Right atrium auricular region (tissue), 2 donors: ENCODE measurements at regions not wholly inside any gene's neighbourhood (a gene's known extent, or its start where the extent isn't known, plus 50 kb on each side); places are given as distances from the start of the nearest gene placed in this dataset.

Experiments used
- DNase-seq: peaks from one replicate; pipeline ENCODE4 v3.0.0-alpha.2; 2019; ENCODE audit warnings: low spot score
- H3K27ac ChIP-seq, 2 donors: fragments of 200-600 bp; sonication (generic); 1 replicate in 1 of 2; 2 replicates in 1 of 2; pipeline ENCODE4 v1.5.1; 2016 to 2019
- H3K27me3 ChIP-seq, 2 donors: fragments of 200-600 bp; sonication (generic); one replicate each; pipeline versions ENCODE4 v1.5.1 to v1.6.0; 2017 to 2019
- H3K36me3 ChIP-seq: fragments of 200-600 bp; sonication (generic); one replicate; pipeline ENCODE4 v1.5.1; 2016
- H3K4me1 ChIP-seq, 2 donors: fragments of 200-600 bp; sonication (generic); one replicate each; pipeline versions ENCODE4 v1.5.1 to v1.6.0; 2017 to 2019
- H3K4me3 ChIP-seq, 2 donors: fragments of 200-600 bp; sonication (generic); 1 replicate in 1 of 2; 2 replicates in 1 of 2; pipeline ENCODE4 v1.5.1; 2017 to 2019; ENCODE audit warnings: mild to moderate bottlenecking in 1 of 2, moderate library complexity in 1 of 2
- H3K9me3 ChIP-seq, 2 donors: fragments of 200-600 bp; sonication (generic); one replicate each; pipeline ENCODE4 v1.5.1; 2019
- CTCF ChIP-seq, 2 donors: fragments of 200-600 bp; sonication (generic); IDR thresholded peaks; one replicate each; pipeline ENCODE4 v1.5.1; 2019; ENCODE audit warnings: antibody characterized with exemption in 2 of 2

DNA sequence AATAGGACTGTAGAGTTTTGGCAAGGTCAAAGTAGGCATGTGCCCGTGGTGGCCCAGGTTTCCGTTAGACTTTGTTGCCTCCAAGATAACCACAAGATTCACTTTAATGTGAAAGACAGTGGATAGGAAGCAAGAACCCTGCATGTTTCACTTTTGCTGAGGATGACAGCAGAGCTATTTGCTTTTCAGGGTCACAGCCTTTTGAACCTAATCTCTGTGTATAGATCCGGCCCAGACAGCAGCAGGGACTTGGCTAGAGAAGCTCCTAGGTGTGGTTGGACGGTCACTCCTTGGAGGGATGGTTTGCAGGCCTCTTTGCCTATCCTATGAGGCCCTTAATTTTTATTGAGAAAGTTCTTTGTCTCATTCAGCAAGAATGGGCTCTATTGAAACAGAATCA is 538.8 kb downstream of the HACE1 start:
- Histone ChIP-seq H3K4me1 (peaks cover 0 to 5% of the 10 kb centered on the region in 2 donors), H3K36me3 (no peaks in the 10 kb centered on the region), H3K4me3 (no peak overlapping the region), H3K27ac (no peak overlapping the region), H3K9me3 (no peaks in the 10 kb centered on the region), H3K27me3 (no peaks in the 10 kb centered on the region)
- no peak for TF ChIP-seq CTCF (IDR thresholded peaks at IDR 0.05)
- no peak for DNase-seq

DNA sequence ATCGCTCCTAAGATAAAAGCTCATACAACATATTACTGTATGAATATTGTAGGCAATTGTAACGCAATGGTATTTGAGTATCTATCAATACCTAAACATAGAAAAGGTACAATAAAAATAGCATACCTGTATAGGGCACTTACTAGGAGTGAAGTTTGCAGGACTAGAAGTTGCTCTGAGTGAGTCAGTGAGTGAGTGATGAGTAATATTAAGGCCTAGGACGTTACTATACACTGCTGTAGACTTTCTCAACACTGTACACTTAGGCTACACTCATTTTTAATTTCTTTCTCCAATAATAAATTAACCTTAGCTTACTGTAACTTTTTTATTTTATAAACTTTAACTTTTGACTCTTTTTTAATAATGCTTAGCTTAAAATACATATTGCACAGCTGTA is 546.9 kb downstream of the HACE1 start:
- H3K27ac ChIP-seq: no peak overlapping the region
- H3K9me3 ChIP-seq: no peaks in the 10 kb centered on the region
- H3K4me1 ChIP-seq: no peaks in the 10 kb centered on the region
- DNase-seq: no peak
- no peaks in the 10 kb centered on the region for H3K27me3 ChIP-seq
- H3K36me3 ChIP-seq: no peaks in the 10 kb centered on the region
- no peak for TF ChIP-seq CTCF (IDR thresholded peaks at IDR 0.05)
- H3K4me3 ChIP-seq: no peak overlapping the region

GRCh38 chr6:104306211-104306610 is 553.5 kb downstream of the HACE1 start:
- no peak for TF ChIP-seq CTCF (IDR thresholded peaks at IDR 0.05)
- Histone ChIP-seq H3K4me3 (no peak overlapping the region), H3K27ac (no peak overlapping the region), H3K36me3 (no peaks in the 10 kb centered on the region), H3K27me3 (no peaks in the 10 kb centered on the region), H3K9me3 (no peaks in the 10 kb centered on the region), H3K4me1 (no peaks in the 10 kb centered on the region)
- DNase-seq: no peak

GRCh38 chr6:104305206-104305605 is 554.5 kb downstream of the HACE1 start:
- no peak for DNase-seq
- H3K27me3 ChIP-seq: no peaks in the 10 kb centered on the region
- no peaks in the 10 kb centered on the region for H3K4me1 ChIP-seq
- H3K4me3 ChIP-seq: no peak overlapping the region
- no peak for TF ChIP-seq CTCF (IDR thresholded peaks at IDR 0.05)
- H3K36me3 ChIP-seq: no peaks in the 10 kb centered on the region
- H3K9me3 ChIP-seq: no peaks in the 10 kb centered on the region
- no peak overlapping the region for H3K27ac ChIP-seq

DNA sequence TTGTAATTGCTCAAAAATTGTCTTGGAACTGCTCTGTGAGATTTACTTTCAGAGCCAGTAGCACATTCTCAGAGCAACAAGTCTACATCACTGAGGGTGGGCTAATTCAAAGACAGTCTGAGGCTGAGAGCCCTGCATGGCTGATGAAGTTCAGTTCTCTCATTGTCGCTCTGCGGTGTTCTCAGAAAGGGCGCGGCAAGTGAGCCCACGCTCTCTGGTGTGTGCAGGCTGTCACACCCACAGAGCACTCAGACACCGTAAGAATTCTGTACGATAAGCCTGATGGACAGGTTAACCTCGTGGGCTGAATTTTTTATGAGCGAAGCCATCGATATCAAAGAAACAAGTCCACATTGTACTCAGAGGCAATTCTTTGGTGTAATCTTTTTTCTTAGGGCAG is 557.8 kb downstream of the HACE1 start:
- no peak overlapping the region for H3K27ac ChIP-seq
- H3K36me3 ChIP-seq: no peaks in the 10 kb centered on the region
- no peaks in the 10 kb centered on the region for H3K9me3 ChIP-seq
- no peak for DNase-seq
- no peak overlapping the region for H3K4me3 ChIP-seq
- no peaks in the 10 kb centered on the region for H3K27me3 ChIP-seq
- H3K4me1 ChIP-seq: no peaks in the 10 kb centered on the region
- TF ChIP-seq CTCF (IDR thresholded peaks at IDR 0.05): no peak

DNA sequence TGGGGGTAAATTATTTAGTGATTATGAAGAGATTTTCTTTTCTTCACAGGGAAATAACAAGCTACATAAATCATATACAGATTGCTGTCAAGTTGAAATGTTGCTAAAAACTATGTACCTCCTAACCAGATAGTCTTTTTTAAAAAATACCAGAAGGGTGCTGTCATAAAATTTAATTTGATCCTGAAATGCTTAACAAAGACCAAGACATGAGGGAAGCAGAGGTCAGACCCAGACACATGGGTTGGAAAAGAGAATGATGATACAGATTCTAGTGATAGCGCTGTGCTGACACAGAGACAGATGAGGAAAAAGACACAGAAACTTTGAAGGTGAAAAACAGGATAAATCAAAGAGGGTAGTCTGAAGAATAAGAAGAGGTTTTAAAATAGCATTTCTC is 573.1 kb downstream of the HACE1 start:
- no peaks in the 10 kb centered on the region for H3K27me3 ChIP-seq
- no peaks in the 10 kb centered on the region for H3K36me3 ChIP-seq
- no peak overlapping the region for H3K4me3 ChIP-seq
- no peaks in the 10 kb centered on the region for H3K9me3 ChIP-seq
- H3K4me1 ChIP-seq: no peaks in the 10 kb centered on the region
- no peak overlapping the region for H3K27ac ChIP-seq
- TF ChIP-seq CTCF (IDR thresholded peaks at IDR 0.05): no peak
- DNase-seq: no peak
